ENCODE measurements at regions not wholly inside any gene's neighbourhood (a gene's known extent, or its start where the extent isn't known, plus 50 kb on each side); places are given as distances from the start of the nearest gene placed in this dataset.
"Not testable (repeated sequence)": the region's sequence is repeated elsewhere in the genome, so short reads cannot be mapped to it uniquely, and the experiment has no call there.

GRCh38 chr21:16124378-16125138 lies 394.8 kb downstream of the USP25 start:
- no peak for DNase-seq

GRCh38 chr21:16125274-16125673 lies 395.5 kb downstream of the USP25 start:
- DNase-seq, result no peak

GRCh38 chr21:16132453-16132852 lies 402.7 kb downstream of the USP25 start:
- DNase-seq, result not testable (repeated sequence)

GRCh38 chr21:16133248-16133647 lies 403.5 kb downstream of the USP25 start:
- DNase-seq, result no peak

GRCh38 chr21:16134134-16134533 lies 404.4 kb downstream of the USP25 start:
- no peak for DNase-seq

GRCh38 chr21:16137106-16137505 lies 407.3 kb downstream of the USP25 start:
- DNase-seq, result no peak

GRCh38 chr21:16145052-16145451 lies 415.3 kb downstream of the USP25 start:
- DNase-seq, result no peak

GRCh38 chr21:16145479-16145878 lies 415.7 kb downstream of the USP25 start:
- no peak for DNase-seq

- no peak for DNase-seq
These were observed 424.5 kb downstream of the USP25 start for GRCh38 chr21:16154321-16154720.

GRCh38 chr21:16154951-16155635 lies 425.3 kb downstream of the USP25 start:
- DNase-seq, result no peak

- no peak for DNase-seq
These were observed 427.2 kb downstream of the USP25 start for GRCh38 chr21:16156841-16157489.

GRCh38 chr21:16159213-16159970 lies 429.6 kb downstream of the USP25 start:
- no peak for DNase-seq

- DNase-seq, result no peak
These were observed 430.2 kb downstream of the USP25 start for GRCh38 chr21:16159971-16160350.

GRCh38 chr21:16162953-16163352 lies 433.2 kb downstream of the USP25 start:
- no peak for DNase-seq

GRCh38 chr21:16169102-16169511 lies 439.3 kb downstream of the USP25 start:
- DNase-seq, result no peak

GRCh38 chr21:16169779-16170178 lies 440.0 kb downstream of the USP25 start:
- DNase-seq, result no peak

GRCh38 chr21:16176570-16176969 lies 446.8 kb downstream of the USP25 start:
- no peak for DNase-seq

GRCh38 chr21:16177532-16177931 lies 447.8 kb downstream of the USP25 start:
- no peak for DNase-seq

GRCh38 chr21:16179773-16180172 lies 450.0 kb downstream of the USP25 start:
- DNase-seq, result no peak

GRCh38 chr21:16180614-16181013 lies 450.8 kb downstream of the USP25 start:
- no peak for DNase-seq

GRCh38 chr21:16181018-16181417 lies 451.2 kb downstream of the USP25 start:
- DNase-seq, result no peak

GRCh38 chr21:16185766-16186165 lies 456.0 kb downstream of the USP25 start:
- no peak for DNase-seq

- DNase-seq, result no peak
These were observed 457.0 kb downstream of the USP25 start for GRCh38 chr21:16186742-16187141.
